GM23248 (cell line): ENCODE measurements at regions not wholly inside any gene's neighbourhood (a gene's known extent, or its start where the extent isn't known, plus 50 kb on each side); places are given as distances from the start of the nearest gene placed in this dataset.

ENCODE experiments used
- DNase-seq: peaks from one replicate; pipeline ENCODE4 v3.0.0-alpha.2; 2015
- H2AFZ ChIP-seq: fragments of 200-600 bp; sonication (generic); 2 replicates; pipeline ENCODE4 v1.6.1; 2016; ENCODE audit warnings: antibody characterized with exemption
- H3F3A ChIP-seq: fragments of 200-600 bp; sonication (generic); 2 replicates; pipeline ENCODE4 v1.6.1; 2016; ENCODE audit warnings: mild to moderate bottlenecking, antibody characterized with exemption, mixed run types; ENCODE audit not compliant: insufficient read depth
- H3K27ac ChIP-seq: fragments of 200-600 bp; sonication (generic); 2 replicates; pipeline ENCODE4 v1.5.1; 2016; ENCODE audit warnings: mild to moderate bottlenecking
- H3K27me3 ChIP-seq: fragments of 200-600 bp; sonication (generic); replicated peaks from 2 replicates; pipeline ENCODE4 v1.6.1; 2016; ENCODE audit warnings: mild to moderate bottlenecking; ENCODE audit not compliant: insufficient read depth
- H3K36me3 ChIP-seq: fragments of 200-600 bp; sonication (generic); 2 replicates; pipeline ENCODE4 v1.6.1; 2016; ENCODE audit warnings: low read depth, mild to moderate bottlenecking
- H3K4me1 ChIP-seq: fragments of 200-600 bp; sonication (generic); 2 replicates; pipeline ENCODE4 v1.6.1; 2016; ENCODE audit warnings: mild to moderate bottlenecking; ENCODE audit not compliant: insufficient read depth
- H3K4me2 ChIP-seq: fragments of 200-600 bp; sonication (generic); one replicate; pipeline ENCODE4 v1.6.1; 2016; ENCODE audit warnings: mild to moderate bottlenecking; ENCODE audit not compliant: unreplicated experiment
- H3K4me3 ChIP-seq: fragments of 200-600 bp; sonication (generic); 2 replicates; pipeline ENCODE4 v1.5.1; 2016; ENCODE audit warnings: mild to moderate bottlenecking
- H3K79me2 ChIP-seq: fragments of 200-600 bp; sonication (generic); 2 replicates; pipeline ENCODE4 v1.6.1; 2016; ENCODE audit warnings: mild to moderate bottlenecking; ENCODE audit not compliant: insufficient read depth
- H3K9ac ChIP-seq: fragments of 200-600 bp; sonication (generic); 2 replicates; pipeline ENCODE4 v1.6.1; 2016; ENCODE audit warnings: mild to moderate bottlenecking
- H3K9me2 ChIP-seq: fragments of 200-600 bp; sonication (generic); 2 replicates; pipeline ENCODE4 v1.6.1; 2016; ENCODE audit warnings: mixed run types, mild to moderate bottlenecking, moderate library complexity; ENCODE audit not compliant: insufficient read depth
- H3K9me3 ChIP-seq: fragments of 200-600 bp; sonication (generic); one replicate; pipeline ENCODE4 v1.6.1; 2017; ENCODE audit warnings: low read depth
- H4K20me1 ChIP-seq: fragments of 200-600 bp; sonication (generic); 2 replicates; pipeline ENCODE4 v1.6.0; 2016; ENCODE audit not compliant: insufficient read depth
- EZH2 ChIP-seq: fragments of 200-600 bp; sonication (generic); IDR thresholded peaks from 2 replicates; pipeline ENCODE4 v1.6.1; 2018; ENCODE audit warnings: antibody characterized with exemption, mild to moderate bottlenecking; ENCODE audit not compliant: insufficient read depth, poor library complexity, severe bottlenecking
- EZH2phosphoT487 ChIP-seq: fragments of 200-600 bp; sonication (generic); IDR thresholded peaks from 2 replicates; pipeline ENCODE4 v1.6.1; 2018; ENCODE audit warnings: antibody characterized with exemption, moderate library complexity, mild to moderate bottlenecking, low read depth; ENCODE audit not compliant: insufficient read depth
- WGBS, 2 experiments: methylation state at CpG; one replicate each; pipeline ENCODE4 v1.1.6; 2015 to 2017; ENCODE audit warnings: low lambda C conversion rate in 2 of 2, low coverage in 1 of 2; ENCODE audit errors: missing lambda C conversion rate in 2 of 2; 5-methylcytosine and 5-hydroxymethylcytosine counted together
- in situ Hi-C: fragments of 300-500 bp; cut with MboI; formaldehyde crosslinking; loops from 2 replicates; pipeline ENCODE4 v1.15.0; 2020

DNA sequence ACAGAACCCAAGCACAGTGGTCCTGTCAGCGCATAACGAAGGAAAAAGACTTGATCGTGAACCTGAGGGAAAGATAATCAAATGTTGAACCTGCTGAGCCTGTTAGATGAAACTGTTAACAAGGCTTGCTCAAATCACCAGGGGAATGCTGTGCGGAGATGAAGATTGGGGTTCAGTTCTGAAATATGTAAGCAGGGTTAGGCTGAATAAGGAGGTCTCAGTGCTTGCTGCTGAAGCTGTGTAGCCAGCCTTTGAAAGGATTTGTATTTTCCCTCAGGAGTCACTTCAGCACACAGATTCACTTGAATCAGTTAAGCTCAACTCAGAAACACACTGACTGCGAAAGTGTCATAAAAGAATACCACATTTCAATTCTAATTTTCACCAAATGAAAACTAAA, 793.5 kb downstream of the OLFM4 start:
- Histone ChIP-seq H3K27ac (no peak overlapping the region), H3F3A (no peaks in the 10 kb centered on the region), H4K20me1 (no peaks in the 10 kb centered on the region), H3K9me3 (no peaks in the 10 kb centered on the region), H3K9me2 (no peaks in the 10 kb centered on the region), H2AFZ (no peak overlapping the region), H3K36me3 (no peaks in the 10 kb centered on the region), H3K4me3 (no peak overlapping the region), H3K79me2 (no peaks in the 10 kb centered on the region), H3K4me2 (no peak overlapping the region), H3K27me3 (no peaks in the 10 kb centered on the region), H3K9ac (no peak overlapping the region), H3K4me1 (no peaks in the 10 kb centered on the region)
- WGBS, 2 experiments = 39 to 47% methylated on average over 5 of the region's 5 CpGs
- no peak for DNase-seq
- in situ Hi-C loops = no loop called here
- TF ChIP-seq EZH2 (no peak), EZH2phosphoT487 (no peak)

DNA sequence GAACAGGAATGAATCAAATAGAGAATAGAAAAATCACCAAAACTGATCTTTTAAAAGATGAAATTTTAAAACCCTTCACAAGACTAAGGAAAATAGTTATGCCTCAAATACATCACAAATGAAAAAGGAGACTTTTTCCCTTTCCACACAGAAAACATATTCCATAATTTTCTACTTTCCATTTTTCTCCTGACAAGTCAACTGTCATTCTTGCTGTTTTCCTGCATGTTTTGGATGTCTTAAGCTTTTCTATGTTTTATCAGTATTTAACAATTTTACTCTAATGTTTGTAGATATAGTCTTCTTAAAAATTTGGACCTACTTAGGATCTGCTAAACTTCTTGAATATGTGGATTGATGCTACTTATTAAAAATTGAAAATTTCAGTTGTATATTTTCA, 810.8 kb downstream of the OLFM4 start:
- in situ Hi-C loops = no loop called here
- TF ChIP-seq EZH2phosphoT487 = no peak
- no peaks in the 10 kb centered on the region for H3K27me3 ChIP-seq
- no peak overlapping the region for H3K9ac ChIP-seq
- no peak overlapping the region for H3K27ac ChIP-seq
- H3K4me2 ChIP-seq = no peak overlapping the region
- no peaks in the 10 kb centered on the region for H3K79me2 ChIP-seq
- no peak for DNase-seq
- H3K9me3 ChIP-seq = no peaks in the 10 kb centered on the region
- no peaks in the 10 kb centered on the region for H4K20me1 ChIP-seq
- no peaks in the 10 kb centered on the region for H3K9me2 ChIP-seq
- no peaks in the 10 kb centered on the region for H3K4me1 ChIP-seq
- H2AFZ ChIP-seq = no peak overlapping the region
- no peak overlapping the region for H3K4me3 ChIP-seq
- no peaks in the 10 kb centered on the region for H3K36me3 ChIP-seq
- H3F3A ChIP-seq = no peaks in the 10 kb centered on the region

DNA sequence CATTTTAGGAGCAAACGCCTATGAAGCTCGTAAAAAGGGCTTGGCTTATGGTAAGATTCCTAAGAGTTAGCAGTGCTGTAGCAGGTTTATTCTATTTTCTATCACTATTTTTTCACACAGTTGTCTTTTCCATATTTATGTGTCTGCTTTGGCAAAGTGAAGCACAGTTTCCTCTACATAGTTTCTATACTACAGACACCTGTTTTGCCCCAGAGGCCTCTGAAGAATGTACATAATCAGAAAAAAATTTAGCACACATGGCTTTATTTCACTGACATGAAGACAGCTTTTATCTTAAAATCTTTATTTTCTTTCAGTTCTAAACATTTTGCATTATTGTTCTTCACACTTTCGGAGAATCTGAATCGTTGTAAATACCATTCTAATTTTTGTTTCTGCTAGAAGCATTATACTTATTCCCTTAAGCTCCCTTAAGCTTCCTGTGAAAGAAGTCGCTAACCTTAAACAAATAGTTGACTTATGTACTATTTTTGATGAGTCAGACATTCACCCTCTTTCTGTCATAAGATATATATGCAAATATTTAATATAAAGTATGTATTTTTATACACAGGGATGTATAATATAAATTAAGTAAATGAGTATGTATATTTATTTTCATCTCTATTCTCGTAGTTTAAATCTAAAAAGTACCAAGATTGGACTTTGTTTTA, 816.0 kb downstream of the OLFM4 start:
- 10% methylated on average over 6 of the region's 6 CpGs for WGBS, 2 experiments
- no peaks in the 10 kb centered on the region for H3K36me3 ChIP-seq
- H3K9me2 ChIP-seq = no peaks in the 10 kb centered on the region
- DNase-seq = no peak
- H3K9ac ChIP-seq = no peak overlapping the region
- H3F3A ChIP-seq = no peaks in the 10 kb centered on the region
- H2AFZ ChIP-seq = no peak overlapping the region
- H3K27me3 ChIP-seq = no peaks in the 10 kb centered on the region
- no peak for TF ChIP-seq EZH2phosphoT487
- TF ChIP-seq EZH2 = no peak
- no peak overlapping the region for H3K27ac ChIP-seq
- no peaks in the 10 kb centered on the region for H3K79me2 ChIP-seq
- H3K4me1 ChIP-seq = no peaks in the 10 kb centered on the region
- no peak overlapping the region for H3K4me3 ChIP-seq
- no peaks in the 10 kb centered on the region for H4K20me1 ChIP-seq
- no peak overlapping the region for H3K4me2 ChIP-seq
- in situ Hi-C loops = no loop called here
- H3K9me3 ChIP-seq = no peaks in the 10 kb centered on the region

DNA sequence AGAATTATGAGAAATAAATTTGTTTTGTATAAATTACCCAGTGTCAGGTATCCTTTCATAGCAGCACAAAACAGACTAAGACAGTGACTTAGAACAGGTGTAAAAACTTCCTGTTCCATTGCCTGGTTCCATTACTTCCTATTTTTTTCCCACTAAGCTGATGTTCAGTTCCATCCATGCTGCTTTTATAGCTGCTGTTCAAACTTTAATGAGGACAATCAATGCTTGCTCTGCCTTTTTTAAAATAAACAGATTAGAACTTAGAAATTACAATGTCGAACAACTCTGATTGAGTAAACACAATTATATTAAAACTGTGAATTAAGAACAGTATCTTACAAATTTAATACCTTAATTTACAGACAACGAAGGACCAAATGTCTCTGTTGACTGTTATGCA, 818.9 kb downstream of the OLFM4 start:
- no peaks in the 10 kb centered on the region for H3K4me1 ChIP-seq
- TF ChIP-seq EZH2 = no peak
- no peak for TF ChIP-seq EZH2phosphoT487
- no peaks in the 10 kb centered on the region for H3K27me3 ChIP-seq
- 7 to 15% methylated on average over 2 of the region's 2 CpGs for WGBS, 2 experiments
- no peak for DNase-seq
- no peak overlapping the region for H3K9ac ChIP-seq
- H3K27ac ChIP-seq = no peak overlapping the region
- H3K4me2 ChIP-seq = no peak overlapping the region
- no peaks in the 10 kb centered on the region for H3K9me3 ChIP-seq
- in situ Hi-C loops = no loop called here
- no peaks in the 10 kb centered on the region for H4K20me1 ChIP-seq
- H3F3A ChIP-seq = no peaks in the 10 kb centered on the region
- no peaks in the 10 kb centered on the region for H3K36me3 ChIP-seq
- H3K79me2 ChIP-seq = no peaks in the 10 kb centered on the region
- no peak overlapping the region for H3K4me3 ChIP-seq
- H3K9me2 ChIP-seq = no peaks in the 10 kb centered on the region
- H2AFZ ChIP-seq = no peak overlapping the region

DNA sequence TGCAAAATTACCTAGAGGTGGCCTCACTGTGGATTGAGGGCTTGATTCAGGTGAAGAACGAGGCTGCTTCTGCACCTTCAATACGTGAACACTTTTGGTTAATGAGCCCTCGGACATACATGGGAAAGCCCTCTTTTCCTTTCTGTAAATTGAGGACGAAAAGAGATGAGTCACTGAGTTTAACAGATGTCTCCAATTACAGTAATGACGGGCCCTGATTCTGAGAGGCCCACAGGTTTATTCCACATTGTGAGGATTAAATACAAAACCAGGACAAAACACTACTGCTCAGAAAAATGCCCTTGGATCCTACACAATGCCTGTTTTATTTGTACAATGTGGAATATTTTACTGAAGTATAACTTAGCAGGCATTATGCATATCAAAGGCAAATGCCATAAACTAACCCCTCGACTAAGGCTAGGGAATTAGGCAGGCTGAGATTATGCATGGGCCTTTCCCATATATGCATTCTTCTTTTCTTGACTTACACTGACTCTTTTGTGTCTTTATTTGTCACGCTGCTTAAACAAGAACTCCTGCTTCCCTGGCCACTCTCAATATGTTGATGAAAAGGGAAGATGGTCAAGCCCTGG, 819.9 kb downstream of the OLFM4 start:
- Histone ChIP-seq H3K4me3 (no peak overlapping the region), H3K4me1 (no peaks in the 10 kb centered on the region), H2AFZ (no peak overlapping the region), H3F3A (no peaks in the 10 kb centered on the region), H3K27me3 (no peaks in the 10 kb centered on the region), H3K27ac (no peak overlapping the region), H3K9ac (no peak overlapping the region), H3K9me2 (no peaks in the 10 kb centered on the region), H3K4me2 (no peak overlapping the region), H3K36me3 (no peaks in the 10 kb centered on the region), H3K79me2 (no peaks in the 10 kb centered on the region), H4K20me1 (no peaks in the 10 kb centered on the region), H3K9me3 (no peaks in the 10 kb centered on the region)
- TF ChIP-seq EZH2 (no peak), EZH2phosphoT487 (no peak)
- WGBS, 2 experiments = 6 to 9% methylated on average over 7 of the region's 7 CpGs
- no peak for DNase-seq
- in situ Hi-C loops = no loop called here
